GM23338 (cell line): ENCODE measurements at regions not wholly inside any gene's neighbourhood (a gene's known extent, or its start where the extent isn't known, plus 50 kb on each side); places are given as distances from the start of the nearest gene placed in this dataset.

ENCODE experiments used
- ATAC-seq: fragments of 200-7000 bp; cut with Tn5 transposase; 3 replicates; pipeline ENCODE4 v1.9.1; 2020
- DNase-seq: peaks from one replicate; pipeline ENCODE4 v3.0.0-alpha.2; 2015; ENCODE audit warnings: low spot score
- H2AFZ ChIP-seq: fragments of 200-600 bp; sonication (generic); 2 replicates; pipeline ENCODE4 v1.8.0; 2016; ENCODE audit warnings: antibody characterized with exemption, mild to moderate bottlenecking, moderate library complexity
- H3F3A ChIP-seq: fragments of 200-600 bp; sonication (generic); replicated peaks from 2 replicates; pipeline ENCODE4 v1.8.0; 2017; ENCODE audit warnings: antibody characterized with exemption, mixed run types, low read depth
- H3K27ac ChIP-seq: fragments of 200-600 bp; sonication (generic); 2 replicates; pipeline ENCODE4 v1.6.1; 2016; ENCODE audit warnings: low read depth
- H3K27me3 ChIP-seq: fragments of 200-600 bp; sonication (generic); 2 replicates; pipeline ENCODE4 v1.8.0; 2016; ENCODE audit warnings: mild to moderate bottlenecking, mixed run types, moderate library complexity; ENCODE audit not compliant: insufficient read depth
- H3K36me3 ChIP-seq: fragments of 200-600 bp; sonication (generic); 2 replicates; pipeline ENCODE4 v1.8.0; 2016; ENCODE audit warnings: mild to moderate bottlenecking; ENCODE audit not compliant: insufficient read depth
- H3K4me1 ChIP-seq: fragments of 200-600 bp; sonication (generic); 2 replicates; pipeline ENCODE4 v1.8.0; 2016; ENCODE audit warnings: mild to moderate bottlenecking, moderate library complexity; ENCODE audit not compliant: insufficient read depth
- H3K4me2 ChIP-seq: fragments of 200-600 bp; sonication (generic); 2 replicates; pipeline ENCODE4 v1.7.1; 2017; ENCODE audit warnings: mixed run types
- H3K4me3 ChIP-seq: fragments of 200-600 bp; sonication (generic); 2 replicates; pipeline ENCODE4 v1.6.1; 2016; ENCODE audit warnings: mixed run types
- H3K79me2 ChIP-seq: fragments of 200-600 bp; sonication (generic); replicated peaks from 2 replicates; pipeline ENCODE4 v1.8.0; 2017; ENCODE audit warnings: mild to moderate bottlenecking; ENCODE audit not compliant: insufficient read depth
- H3K9me2 ChIP-seq: fragments of 200-600 bp; sonication (generic); 2 replicates; pipeline ENCODE4 v1.8.0; 2017; ENCODE audit not compliant: insufficient read depth
- H4K20me1 ChIP-seq: fragments of 200-600 bp; sonication (generic); replicated peaks from 2 replicates; pipeline ENCODE4 v1.8.0; 2017; ENCODE audit warnings: mild to moderate bottlenecking; ENCODE audit not compliant: insufficient read depth
- H3K27ac Mint-ChIP-seq: 2 replicates; pipeline ENCODE4 v1.8.0; 2020; ENCODE audit warnings: inconsistent platforms, mild to moderate bottlenecking, moderate library complexity, mixed read lengths
- H3K27me3 Mint-ChIP-seq: 3 replicates; pipeline ENCODE4 v1.8.0; 2022; ENCODE audit warnings: low read depth, mild to moderate bottlenecking, moderate library complexity, mixed read lengths, inconsistent platforms; ENCODE audit not compliant: insufficient read depth, poor library complexity
- H3K36me3 Mint-ChIP-seq: 3 replicates; pipeline ENCODE4 v1.8.0; 2021; ENCODE audit warnings: low read depth, mild to moderate bottlenecking, inconsistent platforms, moderate library complexity, mixed read lengths
- H3K4me1 Mint-ChIP-seq: 3 replicates; pipeline ENCODE4 v1.8.0; 2020; ENCODE audit warnings: mild to moderate bottlenecking, inconsistent platforms, mixed read lengths
- H3K4me3 Mint-ChIP-seq: 3 replicates; pipeline ENCODE4 v1.8.0; 2021; ENCODE audit warnings: moderate library complexity, mild to moderate bottlenecking, inconsistent platforms, mixed read lengths
- H3K9me3 Mint-ChIP-seq: 3 replicates; pipeline ENCODE4 v1.8.0; 2020; ENCODE audit warnings: moderate library complexity, mild to moderate bottlenecking, inconsistent platforms, mixed read lengths
- CREB1 ChIP-seq: fragments of 250-450 bp; sonication (Bioruptor Pico); IDR thresholded peaks from 2 replicates; pipeline ENCODE4 v1.5.0; 2020; ENCODE audit warnings: low read depth, mild to moderate bottlenecking, moderate library complexity
- EZH2 ChIP-seq: fragments of 200-600 bp; sonication (generic); IDR thresholded peaks from one replicate; pipeline ENCODE4 v1.8.0; 2017; ENCODE audit warnings: antibody characterized with exemption, mild to moderate bottlenecking, low read depth; ENCODE audit not compliant: unreplicated experiment
- EZH2phosphoT487 ChIP-seq: fragments of 200-600 bp; sonication (generic); IDR thresholded peaks from one replicate; pipeline ENCODE4 v1.8.1; 2018; ENCODE audit warnings: antibody characterized with exemption; ENCODE audit not compliant: unreplicated experiment
- NANOG ChIP-seq: IDR thresholded peaks from 2 replicates; pipeline ENCODE4 v1.6.1; 2016; ENCODE audit warnings: antibody characterized with exemption, borderline replicate concordance
- ZNF114 ChIP-seq: fragments of 250-450 bp; sonication (Bioruptor Pico); IDR thresholded peaks from 2 replicates; pipeline ENCODE4 v1.5.0; 2020; ENCODE audit warnings: mild to moderate bottlenecking, moderate library complexity
- TF ChIP-seq, protein P1 (sequence below): fragments of 250-450 bp; sonication (Bioruptor Pico); IDR thresholded peaks from 2 replicates; pipeline ENCODE4 v1.5.0; 2020; ENCODE audit warnings: mild to moderate bottlenecking, moderate library complexity
- TF ChIP-seq, protein P2 (sequence below), 2 experiments: fragments of 200-600 bp in 1 of 2; sonication (generic) in 1 of 2; conservative IDR thresholded peaks; 2 replicates each; pipeline versions ENCODE4 v1.5.1 to v1.6.1; 2016 to 2017; ENCODE audit warnings: antibody characterized with exemption in 2 of 2, low read depth in 2 of 2, mild to moderate bottlenecking in 2 of 2, moderate library complexity in 1 of 2

DNA sequence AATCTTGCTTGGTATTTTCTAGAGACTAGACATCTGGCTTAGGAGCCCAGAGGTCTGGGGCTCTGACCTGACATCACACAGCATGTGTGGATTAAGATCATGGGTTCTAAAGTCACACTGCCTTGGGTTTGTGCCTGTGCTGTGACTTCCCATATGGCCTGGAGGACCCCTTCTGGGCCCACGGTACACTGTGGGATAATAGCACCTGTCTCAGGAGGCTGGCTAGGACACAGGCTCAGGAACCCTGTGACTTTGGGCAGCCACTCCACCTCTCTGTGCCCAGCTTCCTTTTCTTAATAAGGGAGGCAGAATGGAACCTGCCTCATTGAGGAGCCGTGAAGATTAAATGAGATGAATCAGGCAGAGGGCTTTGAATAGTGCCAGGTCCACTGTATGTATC lies 99.2 kb upstream of the B3GAT1 start (continued):
- TF ChIP-seq, protein P1, sequence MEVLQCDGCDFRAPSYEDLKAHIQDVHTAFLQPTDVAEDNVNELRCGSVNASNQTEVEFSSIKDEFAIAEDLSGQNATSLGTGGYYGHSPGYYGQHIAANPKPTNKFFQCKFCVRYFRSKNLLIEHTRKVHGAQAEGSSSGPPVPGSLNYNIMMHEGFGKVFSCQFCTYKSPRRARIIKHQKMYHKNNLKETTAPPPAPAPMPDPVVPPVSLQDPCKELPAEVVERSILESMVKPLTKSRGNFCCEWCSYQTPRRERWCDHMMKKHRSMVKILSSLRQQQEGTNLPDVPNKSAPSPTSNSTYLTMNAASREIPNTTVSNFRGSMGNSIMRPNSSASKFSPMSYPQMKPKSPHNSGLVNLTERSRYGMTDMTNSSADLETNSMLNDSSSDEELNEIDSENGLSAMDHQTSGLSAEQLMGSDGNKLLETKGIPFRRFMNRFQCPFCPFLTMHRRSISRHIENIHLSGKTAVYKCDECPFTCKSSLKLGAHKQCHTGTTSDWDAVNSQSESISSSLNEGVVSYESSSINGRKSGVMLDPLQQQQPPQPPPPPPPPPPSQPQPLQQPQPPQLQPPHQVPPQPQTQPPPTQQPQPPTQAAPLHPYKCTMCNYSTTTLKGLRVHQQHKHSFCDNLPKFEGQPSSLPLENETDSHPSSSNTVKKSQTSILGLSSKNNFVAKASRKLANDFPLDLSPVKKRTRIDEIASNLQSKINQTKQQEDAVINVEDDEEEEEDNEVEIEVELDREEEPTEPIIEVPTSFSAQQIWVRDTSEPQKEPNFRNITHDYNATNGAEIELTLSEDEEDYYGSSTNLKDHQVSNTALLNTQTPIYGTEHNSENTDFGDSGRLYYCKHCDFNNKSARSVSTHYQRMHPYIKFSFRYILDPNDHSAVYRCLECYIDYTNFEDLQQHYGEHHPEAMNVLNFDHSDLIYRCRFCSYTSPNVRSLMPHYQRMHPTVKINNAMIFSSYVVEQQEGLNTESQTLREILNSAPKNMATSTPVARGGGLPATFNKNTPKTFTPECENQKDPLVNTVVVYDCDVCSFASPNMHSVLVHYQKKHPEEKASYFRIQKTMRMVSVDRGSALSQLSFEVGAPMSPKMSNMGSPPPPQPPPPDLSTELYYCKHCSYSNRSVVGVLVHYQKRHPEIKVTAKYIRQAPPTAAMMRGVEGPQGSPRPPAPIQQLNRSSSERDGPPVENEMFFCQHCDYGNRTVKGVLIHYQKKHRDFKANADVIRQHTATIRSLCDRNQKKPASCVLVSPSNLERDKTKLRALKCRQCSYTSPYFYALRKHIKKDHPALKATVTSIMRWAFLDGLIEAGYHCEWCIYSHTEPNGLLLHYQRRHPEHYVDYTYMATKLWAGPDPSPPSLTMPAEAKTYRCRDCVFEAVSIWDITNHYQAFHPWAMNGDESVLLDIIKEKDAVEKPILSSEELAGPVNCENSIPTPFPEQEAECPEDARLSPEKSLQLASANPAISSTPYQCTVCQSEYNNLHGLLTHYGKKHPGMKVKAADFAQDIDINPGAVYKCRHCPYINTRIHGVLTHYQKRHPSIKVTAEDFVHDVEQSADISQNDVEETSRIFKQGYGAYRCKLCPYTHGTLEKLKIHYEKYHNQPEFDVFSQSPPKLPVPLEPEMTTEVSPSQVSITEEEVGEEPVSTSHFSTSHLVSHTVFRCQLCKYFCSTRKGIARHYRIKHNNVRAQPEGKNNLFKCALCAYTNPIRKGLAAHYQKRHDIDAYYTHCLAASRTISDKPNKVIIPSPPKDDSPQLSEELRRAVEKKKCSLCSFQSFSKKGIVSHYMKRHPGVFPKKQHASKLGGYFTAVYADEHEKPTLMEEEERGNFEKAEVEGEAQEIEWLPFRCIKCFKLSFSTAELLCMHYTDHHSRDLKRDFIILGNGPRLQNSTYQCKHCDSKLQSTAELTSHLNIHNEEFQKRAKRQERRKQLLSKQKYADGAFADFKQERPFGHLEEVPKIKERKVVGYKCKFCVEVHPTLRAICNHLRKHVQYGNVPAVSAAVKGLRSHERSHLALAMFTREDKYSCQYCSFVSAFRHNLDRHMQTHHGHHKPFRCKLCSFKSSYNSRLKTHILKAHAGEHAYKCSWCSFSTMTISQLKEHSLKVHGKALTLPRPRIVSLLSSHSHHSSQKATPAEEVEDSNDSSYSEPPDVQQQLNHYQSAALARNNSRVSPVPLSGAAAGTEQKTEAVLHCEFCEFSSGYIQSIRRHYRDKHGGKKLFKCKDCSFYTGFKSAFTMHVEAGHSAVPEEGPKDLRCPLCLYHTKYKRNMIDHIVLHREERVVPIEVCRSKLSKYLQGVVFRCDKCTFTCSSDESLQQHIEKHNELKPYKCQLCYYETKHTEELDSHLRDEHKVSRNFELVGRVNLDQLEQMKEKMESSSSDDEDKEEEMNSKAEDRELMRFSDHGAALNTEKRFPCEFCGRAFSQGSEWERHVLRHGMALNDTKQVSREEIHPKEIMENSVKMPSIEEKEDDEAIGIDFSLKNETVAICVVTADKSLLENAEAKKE (CRISPR knock-in tag) = no peak
- no peak for TF ChIP-seq EZH2phosphoT487

DNA sequence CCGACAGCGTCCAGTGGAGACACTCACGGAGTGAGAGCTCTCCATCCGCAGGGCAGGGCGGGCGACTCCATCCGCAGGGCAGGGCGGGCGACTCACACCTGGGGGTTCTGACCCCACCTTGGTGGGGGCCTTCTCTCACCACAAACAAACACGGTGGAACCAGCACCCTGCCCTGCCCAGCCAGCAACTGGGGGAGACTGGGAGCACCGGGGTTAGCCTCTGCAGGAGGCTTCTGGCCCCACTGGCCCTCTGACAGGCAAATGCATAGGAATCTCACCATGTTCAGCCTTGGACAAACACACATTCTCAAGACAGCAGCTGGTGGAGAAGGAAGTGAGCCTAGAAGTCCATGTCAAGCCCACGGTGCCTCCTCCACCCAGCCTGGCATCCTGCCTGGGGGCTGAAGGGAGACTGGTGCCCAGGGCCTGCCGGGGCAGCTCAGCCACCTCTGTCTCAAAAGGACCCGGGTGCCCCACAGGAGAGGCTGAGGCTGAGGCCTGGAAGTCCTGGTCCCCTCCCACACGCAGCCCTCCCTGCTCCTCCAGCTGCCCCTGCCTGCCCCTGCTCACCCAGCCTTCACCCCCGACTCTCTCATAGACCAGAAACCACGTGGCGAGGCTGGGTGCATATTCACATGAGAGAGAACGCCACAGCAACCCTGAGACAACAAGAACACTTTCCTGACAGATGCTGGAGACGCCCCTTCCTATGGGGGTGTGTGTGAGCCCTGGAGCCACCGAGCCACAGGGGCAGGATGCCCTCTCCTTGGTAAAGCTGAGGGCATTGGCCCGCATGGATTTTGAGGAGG lies 98.4 kb upstream of the B3GAT1 start:
- Mint-ChIP-seq H3K4me1 (peaks cover 6% of the 10 kb centered on the region; the same call in 2 of the 3 replicates), H3K4me3 (no peak overlapping the region), H3K27ac (no peak overlapping the region), H3K9me3 (no peaks in the 10 kb centered on the region; the same call in 2 of the 3 replicates), H3K36me3 (no peaks in the 10 kb centered on the region), H3K27me3 (peaks cover 12% of the 10 kb centered on the region)
- H3K4me1 ChIP-seq = no peaks in the 10 kb centered on the region
- ATAC-seq = no peak
- no peaks in the 10 kb centered on the region for H3F3A ChIP-seq
- H3K79me2 ChIP-seq = no peaks in the 10 kb centered on the region
- no peak for DNase-seq
- H2AFZ ChIP-seq = no peak overlapping the region
- H3K36me3 ChIP-seq = no peaks in the 10 kb centered on the region
- H3K4me3 ChIP-seq = no peak overlapping the region
- no peaks in the 10 kb centered on the region for H3K27me3 ChIP-seq
- no peaks in the 10 kb centered on the region; the same call in 1 of the 2 replicates for H3K9me2 ChIP-seq
- H3K4me2 ChIP-seq = no peak overlapping the region
- no peak overlapping the region for H3K27ac ChIP-seq
- TF ChIP-seq ZNF114 (CRISPR knock-in tag) (no peak), EZH2 (no peak), NANOG (no peak), CREB1 (CRISPR knock-in tag) (no peak)
- TF ChIP-seq, protein P2, sequence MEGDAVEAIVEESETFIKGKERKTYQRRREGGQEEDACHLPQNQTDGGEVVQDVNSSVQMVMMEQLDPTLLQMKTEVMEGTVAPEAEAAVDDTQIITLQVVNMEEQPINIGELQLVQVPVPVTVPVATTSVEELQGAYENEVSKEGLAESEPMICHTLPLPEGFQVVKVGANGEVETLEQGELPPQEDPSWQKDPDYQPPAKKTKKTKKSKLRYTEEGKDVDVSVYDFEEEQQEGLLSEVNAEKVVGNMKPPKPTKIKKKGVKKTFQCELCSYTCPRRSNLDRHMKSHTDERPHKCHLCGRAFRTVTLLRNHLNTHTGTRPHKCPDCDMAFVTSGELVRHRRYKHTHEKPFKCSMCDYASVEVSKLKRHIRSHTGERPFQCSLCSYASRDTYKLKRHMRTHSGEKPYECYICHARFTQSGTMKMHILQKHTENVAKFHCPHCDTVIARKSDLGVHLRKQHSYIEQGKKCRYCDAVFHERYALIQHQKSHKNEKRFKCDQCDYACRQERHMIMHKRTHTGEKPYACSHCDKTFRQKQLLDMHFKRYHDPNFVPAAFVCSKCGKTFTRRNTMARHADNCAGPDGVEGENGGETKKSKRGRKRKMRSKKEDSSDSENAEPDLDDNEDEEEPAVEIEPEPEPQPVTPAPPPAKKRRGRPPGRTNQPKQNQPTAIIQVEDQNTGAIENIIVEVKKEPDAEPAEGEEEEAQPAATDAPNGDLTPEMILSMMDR (conservative IDR thresholded peaks at IDR 0.05; ENCODE audit: low read depth in 2 of 2) = no peak
- H4K20me1 ChIP-seq = no peaks in the 10 kb centered on the region
